ENCODE measurements at regions not wholly inside any gene's neighbourhood (a gene's known extent, or its start where the extent isn't known, plus 50 kb on each side); places are given as distances from the start of the nearest gene placed in this dataset.
"Not testable (repeated sequence)": the region's sequence is repeated elsewhere in the genome, so short reads cannot be mapped to it uniquely, and the experiment has no call there.

DNA sequence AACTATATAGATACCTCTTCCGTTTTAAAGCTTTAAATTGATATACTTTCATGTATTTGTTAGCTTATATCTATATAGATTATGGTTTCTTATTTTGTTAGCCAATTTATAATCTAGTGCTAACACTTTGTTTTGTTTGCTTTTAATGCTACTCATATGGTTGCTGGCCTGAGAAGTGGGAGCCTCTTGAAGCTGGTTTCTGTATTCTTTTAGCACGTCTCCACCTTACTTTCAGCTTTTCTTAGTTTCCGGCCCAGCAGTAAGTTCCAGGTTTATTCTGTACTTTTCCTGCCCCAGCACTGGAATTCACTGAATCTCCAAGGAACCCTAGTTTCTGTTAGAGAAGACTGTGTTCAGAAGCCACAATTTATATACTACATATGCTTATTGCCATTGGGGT, 458.9 kb downstream of the PRR16 start:
- no peak for DNase-seq

DNA sequence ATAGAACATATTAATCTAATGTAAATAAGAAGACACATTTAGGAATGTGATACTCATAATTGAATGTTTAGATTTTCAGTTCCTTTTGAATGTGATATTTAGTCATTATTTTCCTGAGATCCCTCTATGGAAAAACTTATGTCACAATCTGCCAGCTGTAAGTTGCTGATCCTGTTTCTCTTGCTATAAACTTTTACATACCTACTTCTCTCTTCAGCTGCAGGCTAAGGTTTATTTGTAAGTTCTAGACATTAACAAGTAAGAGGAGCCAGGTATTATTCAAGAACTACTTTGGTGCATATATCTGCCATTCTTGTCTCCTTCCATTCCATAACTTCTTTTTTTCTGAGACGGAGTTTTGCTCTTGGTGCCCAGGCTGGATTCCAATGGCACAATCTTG, 462.4 kb downstream of the PRR16 start:
- DNase-seq, result no peak

DNA sequence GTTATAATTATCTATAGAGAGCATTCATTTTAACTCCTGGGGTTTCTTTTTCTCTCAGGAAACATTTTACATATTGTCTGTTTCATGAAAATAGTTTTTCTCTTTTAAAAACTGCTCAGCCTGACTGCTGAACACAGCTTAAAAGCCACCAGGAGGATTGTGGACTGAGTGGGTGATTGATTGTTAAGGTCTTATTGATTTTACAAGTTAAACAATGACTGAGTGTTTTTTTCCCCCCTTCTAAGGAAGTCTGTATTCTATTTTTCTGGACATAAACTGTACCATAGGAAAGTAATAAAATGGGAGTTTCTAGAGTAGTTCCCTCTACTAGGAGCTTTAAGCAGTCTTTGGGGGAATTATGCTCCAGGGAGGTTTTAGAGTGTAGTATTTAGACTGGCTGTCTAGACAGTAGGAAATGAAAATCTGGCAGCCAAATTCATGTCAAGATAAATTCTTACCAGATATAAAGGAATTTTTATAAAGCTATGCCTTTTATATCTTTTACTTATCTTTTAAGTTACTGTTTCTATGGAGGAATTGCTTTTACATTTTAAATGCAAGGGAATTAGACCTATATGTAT, 463.9 kb downstream of the PRR16 start:
- no peak for DNase-seq

DNA sequence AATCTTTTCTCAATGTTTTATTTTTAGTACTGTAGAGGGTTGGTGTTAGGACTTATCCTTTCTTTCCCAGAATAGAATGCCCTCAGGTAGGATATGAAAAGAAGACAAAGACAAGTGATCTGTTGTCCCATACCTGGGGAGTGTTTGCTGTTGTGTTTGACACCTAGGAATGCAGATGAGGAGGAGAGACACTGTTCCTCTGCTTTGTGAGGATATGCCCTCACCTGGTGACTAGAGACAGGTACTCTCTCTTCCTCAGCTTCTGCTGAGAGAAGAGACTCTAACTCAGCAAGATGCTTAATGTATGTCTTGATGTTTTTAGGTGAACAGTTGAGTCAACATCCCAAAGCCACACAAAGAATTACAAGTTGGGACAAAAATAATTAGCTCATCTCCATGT, 468.4 kb downstream of the PRR16 start:
- DNase-seq, result no peak

DNA sequence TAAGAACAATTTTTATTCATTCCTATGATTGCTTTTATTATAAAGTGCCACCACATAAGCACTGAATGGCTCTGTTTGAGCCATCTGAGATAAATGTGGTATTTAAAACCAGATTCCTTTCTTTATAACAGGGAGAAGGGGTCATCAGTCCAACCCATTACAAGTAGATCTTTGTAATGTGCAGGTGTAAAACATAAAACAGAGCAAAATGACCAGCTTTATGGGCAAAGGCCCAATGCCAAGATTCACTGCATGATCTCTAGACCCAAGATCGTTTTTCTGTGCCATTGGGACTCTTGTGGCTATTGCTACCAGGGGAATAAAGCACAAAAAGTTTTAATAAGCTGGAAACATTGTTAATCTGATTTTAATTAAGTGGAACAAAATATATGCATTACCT, 469.9 kb downstream of the PRR16 start:
- no peak for DNase-seq

DNA sequence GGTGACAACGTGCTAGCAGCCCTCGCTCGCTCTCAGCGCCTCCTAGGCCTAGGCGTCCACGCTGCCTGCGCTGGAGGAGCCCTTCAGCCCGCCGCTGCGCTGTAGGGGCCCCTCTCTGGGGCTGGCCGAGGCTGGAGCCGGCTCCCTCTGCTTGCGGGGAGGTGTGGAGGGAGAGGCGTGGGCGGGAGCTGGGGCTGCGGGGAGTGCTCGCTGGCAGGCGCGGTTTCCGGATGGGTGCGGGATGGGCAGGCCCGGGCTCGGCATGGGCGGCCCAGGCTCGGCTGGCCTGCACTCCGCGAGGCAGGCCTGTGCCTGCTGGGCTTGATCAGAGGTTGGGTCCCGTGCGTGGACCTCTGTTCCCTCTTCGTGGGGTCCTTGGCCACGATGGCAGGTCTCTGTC, 472.6 kb downstream of the PRR16 start:
- DNase-seq, result no peak

DNA sequence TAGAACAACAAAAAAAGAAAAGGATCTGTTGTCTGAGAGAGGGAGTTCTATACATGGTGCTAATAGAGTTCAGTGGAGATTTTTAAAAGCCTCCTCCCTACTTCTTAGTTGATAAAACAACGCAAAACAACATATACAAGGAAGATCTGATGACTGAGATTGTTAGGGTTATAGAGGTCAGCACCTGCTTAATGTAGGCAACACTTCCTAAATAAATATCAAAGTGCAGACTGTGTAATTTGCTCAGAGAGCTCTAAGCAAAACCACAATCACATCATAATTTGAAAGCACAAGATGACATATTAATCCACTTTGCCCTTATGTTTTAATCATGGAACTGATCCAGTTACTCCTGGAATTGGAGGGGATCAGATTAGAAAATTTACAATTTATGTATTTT, 474.5 kb downstream of the PRR16 start:
- no peak for DNase-seq

DNA sequence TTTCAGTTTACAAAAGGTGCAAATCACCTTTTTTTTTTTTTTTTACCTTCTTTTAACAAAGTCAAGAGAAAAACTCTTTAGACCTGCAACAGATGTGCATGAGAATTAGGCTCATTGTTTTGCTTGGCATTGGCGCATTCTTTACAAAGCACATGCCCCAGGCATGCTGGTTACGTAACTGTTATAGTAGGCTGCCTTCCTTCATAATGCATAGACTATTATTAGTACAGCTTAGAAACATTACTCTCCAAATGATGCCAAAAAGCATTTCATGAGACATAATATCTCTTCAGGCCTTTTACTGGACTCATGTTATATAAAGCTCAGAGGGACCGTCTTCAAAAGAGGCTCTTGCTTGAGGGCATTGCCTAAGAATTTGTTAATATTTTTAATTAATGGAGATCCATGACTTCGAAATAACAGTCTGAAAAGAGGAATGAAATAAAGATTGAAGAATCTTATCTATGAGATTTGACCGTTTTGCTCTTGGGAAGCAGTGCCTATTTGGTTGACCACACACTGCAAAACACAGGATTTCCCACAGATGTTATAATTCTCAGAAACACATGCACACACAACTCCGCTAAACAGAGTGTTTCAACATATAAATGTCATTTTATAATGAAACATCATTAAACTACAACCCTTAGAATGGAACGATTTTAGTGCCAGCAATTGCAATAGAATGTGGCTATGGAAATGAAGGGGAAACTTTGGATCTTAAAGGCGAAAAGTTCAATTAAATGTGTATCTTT, 478.7 kb downstream of the PRR16 start:
- no peak for DNase-seq

DNA sequence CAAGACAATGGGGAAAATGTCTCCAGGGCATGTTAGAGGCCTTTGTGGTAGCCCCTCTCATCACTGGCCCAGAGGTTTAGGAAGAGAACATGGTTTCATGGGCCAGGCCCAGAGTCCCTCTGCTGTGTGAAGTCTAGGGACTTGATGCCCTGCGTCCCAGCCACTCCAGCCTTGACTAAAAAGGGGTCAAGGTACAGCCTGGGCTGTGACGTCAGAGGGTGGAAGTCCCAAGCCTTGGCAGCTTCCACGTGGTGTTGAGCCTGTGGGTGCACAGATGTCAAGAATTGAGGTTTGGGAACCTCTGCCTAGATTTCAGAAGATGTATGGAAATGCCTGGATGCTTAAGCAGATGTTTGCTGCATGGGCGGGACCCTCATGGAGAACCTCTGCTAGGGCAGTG, 485.5 kb downstream of the PRR16 start:
- DNase-seq, result not testable (repeated sequence)

DNA sequence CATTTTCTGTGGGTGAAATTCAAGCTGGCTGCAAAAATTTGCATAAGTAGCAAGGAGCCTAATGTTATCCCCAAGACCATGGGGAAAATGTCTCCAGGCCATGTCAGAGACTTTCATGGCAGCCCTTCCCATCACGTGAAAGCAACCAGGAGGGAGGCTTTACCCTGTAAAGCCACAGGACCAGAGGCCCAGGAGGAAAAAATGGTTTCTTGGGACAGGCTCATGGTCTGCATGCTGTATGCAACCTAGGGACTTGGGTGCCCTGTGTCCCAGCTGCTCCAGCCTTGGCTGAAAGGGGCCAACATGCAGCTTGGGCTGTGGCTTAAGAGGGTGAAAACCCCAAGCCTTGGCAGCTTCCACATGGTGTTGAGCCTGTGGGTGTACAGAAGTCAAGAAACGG, 489.3 kb downstream of the PRR16 start:
- not testable (repeated sequence) for DNase-seq

DNA sequence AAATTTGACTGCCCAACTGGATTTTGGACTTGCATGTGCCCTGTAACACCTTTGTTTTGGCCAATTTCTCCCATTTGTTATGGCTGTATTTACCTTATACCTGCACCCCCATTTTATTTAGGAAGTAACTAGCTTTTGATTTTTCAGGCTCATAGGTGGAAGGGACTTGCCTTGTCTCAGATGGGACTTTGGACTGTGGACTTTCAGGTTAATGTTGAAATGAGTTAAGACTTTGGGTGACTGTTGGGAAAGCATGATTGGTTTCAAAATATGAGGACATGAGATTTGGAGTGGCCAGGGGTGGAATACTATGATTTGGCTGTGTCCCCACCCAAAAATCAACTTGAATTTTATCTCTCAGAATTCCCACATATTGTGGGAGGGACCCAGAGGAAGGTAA, 490.2 kb downstream of the PRR16 start:
- DNase-seq, result no peak

DNA sequence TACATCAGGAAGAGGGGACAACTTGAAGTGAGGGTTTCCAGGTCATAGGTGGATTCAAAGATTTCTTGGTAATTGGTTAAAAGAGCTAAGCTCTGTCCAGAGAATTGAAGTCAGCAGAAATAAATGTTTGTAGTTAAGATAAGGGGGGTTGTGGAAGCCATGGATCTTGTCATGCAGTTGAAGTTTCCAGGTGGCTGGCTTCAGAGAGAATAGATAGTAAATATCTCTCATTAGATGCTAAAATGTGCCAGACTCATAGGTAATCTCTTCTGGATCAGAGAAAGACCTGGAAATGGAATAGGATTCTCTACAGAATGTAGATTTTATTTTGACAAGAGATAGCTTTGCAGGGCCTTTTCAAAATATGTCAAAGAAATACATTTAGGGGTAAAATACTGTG, 491.7 kb downstream of the PRR16 start:
- no peak for DNase-seq

DNA sequence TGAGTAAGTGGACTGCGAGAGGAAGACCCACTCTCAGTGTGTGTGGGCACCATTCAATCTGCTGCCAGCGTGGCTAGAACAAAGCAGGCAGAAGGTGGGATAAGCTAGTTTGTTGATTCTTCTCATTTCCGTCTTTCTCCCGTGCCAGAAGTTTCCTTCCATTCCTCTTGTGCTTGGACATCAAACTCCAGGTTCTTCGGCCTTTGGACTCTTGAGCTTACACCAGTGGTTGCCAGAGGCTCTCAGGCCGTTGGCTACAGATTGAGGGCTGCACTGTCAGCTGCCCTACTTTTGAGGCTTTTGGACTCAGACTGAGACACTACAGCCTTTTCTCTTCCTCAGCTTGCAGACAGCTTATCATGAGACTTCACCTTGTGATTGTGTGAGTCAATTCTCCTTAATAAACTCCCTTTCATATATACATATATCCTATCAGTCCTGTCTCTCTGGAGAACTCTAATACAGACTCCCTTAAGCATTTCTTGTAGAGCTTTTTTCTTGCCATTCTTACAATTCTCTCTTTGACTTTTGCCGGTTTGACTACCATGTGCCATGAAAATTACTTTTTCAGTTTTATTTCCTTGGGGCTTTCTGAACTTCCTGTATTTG, 494.9 kb downstream of the PRR16 start:
- no peak for DNase-seq

DNA sequence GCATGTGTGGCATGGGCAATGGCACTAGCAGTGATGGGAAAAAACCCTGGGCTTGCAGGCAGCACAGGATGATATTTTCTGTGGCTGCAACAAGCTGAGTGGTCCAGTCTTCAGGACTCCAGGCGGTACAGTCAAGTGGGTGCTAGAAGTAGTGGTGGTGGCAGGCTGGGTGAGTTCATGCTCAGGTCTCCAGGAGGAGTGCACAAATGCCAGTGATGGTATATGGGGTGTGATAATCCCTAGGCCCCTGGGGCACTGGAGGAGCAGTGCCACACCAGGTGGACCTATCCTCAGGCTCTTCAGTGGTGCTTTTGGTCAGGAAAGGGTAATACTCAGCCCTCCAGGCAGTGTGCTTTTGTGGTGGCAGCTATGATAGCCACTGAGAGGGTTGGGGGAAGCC, 496.4 kb downstream of the PRR16 start:
- no peak for DNase-seq

DNA sequence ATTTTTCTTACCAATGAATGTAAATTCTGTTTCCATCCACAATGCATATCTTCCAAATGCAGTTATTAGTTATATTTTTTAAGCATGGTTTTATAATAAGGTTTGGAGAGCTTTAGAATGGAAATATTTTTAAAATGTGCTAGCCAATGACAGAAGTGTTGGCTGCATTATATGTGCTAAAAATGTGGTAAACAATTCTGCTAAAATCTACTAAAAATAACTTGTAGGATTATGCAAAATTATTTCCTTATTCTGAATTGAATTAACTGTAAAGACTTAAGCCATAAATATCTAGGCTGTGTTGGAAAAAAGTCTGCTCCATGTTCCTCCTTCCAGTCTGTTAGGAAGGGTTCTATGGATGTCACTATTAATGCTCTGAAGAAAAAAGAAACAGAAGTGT, 503.3 kb downstream of the PRR16 start:
- no peak for DNase-seq

DNA sequence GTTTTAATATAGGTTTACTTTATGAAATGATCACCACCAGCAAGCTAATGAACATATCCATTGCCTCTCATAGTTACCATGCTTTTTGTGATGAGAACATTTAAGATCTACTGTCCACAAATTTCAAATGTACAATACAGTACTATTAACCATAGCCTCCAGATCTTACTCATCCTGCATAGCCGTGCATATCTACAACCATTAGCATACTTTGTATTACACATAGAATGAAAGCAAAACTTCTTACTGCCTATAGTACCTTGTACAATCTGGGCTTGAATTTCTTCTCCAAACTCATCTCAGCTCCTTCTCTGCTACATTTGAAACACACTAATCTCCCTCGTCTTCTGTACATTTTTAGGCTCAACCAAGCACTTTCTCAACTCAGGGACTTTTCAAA, 510.6 kb downstream of the PRR16 start:
- DNase-seq, result no peak

DNA sequence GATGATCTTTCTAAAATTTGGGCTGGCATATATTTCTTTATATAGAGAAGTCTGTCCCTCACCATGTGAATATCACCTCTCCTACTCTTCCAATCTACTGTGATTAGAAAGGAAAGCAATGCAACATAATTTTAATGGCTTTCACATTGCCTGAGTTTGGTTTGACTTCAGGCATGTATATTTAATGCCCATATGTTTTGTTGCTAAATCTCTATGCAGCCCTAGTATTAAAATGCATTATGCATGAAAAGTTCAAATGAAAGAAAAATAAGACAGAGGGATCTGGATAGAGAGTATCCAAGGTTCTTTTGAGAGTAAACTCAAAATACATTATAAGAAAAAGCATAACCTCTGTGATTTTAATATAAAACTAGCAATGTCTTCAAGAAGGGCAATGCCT, 518.3 kb downstream of the PRR16 start:
- no peak for DNase-seq

DNA sequence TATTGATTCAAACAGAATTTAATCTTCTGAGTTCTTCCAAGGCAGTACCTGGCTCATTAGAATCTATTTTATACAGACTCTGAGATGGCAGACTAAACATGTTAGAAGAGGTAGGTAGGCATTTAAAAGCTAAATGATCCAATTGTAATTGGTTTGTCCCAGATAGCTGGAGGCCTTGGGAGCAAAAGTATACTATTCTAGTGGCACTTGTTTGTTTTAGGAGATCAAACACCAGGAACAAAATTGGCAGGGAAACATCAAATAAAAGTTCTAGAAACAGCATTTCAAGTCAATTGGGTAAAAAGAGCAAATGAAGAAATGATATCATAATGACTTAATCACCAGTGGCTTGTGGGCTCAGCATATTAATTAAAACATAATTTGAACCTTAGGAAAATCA, 521.4 kb downstream of the PRR16 start:
- DNase-seq, result no peak

DNA sequence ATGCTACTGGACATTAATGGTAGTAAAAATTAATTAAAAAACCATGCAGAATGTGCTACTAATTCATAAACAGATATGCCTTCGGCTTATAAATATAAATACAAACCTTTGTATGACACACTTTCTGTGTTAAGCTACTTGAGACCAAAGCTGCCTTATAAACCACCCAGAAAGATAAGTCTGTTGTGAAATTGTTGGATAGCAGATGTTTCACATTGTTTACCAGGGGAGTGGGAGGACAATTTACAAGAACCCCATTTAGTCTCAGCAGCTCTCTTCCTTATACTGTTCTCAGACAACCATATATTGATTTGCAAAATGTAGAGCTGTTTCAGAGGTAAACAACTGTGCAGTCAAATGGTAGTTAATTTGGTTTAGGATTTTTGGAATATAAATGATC, 524.4 kb downstream of the PRR16 start:
- DNase-seq, result no peak

DNA sequence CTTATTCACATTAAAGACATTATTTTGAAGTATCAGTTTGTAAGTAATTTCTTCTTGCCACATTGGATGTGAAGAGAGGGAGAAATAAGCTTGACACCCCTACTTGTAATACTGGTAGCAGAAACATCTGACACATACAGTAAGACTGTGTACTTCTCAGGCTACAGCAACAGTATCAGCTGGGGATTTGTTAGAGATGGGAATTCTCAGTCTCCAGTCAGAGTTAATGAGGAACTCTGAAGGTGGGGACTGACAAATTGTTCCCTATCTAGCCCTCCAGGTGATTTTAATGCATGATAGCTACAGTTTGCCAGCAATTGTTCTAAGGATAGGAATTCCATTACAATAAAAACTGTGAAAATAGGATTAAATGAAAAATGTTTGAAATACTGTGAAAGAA, 524.8 kb downstream of the PRR16 start:
- DNase-seq, result no peak

DNA sequence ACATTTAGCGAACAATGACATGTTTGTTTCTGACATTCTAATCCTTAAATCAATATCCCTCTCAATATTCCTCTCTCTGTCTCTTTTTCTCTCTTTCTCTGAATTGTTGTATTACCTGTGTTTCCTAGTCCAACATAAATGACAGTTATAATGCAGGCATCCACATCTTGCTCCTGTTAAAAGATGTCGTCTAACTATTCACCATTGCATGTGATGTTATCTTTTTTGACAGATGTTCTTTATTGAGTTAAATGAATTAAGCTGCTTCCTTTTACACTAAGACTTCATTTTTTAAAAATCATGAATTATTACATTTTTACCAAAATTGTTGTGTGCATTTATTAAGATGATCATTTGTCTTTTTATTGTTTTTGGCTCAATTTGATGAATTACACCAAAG, 527.5 kb downstream of the PRR16 start:
- DNase-seq, result no peak

DNA sequence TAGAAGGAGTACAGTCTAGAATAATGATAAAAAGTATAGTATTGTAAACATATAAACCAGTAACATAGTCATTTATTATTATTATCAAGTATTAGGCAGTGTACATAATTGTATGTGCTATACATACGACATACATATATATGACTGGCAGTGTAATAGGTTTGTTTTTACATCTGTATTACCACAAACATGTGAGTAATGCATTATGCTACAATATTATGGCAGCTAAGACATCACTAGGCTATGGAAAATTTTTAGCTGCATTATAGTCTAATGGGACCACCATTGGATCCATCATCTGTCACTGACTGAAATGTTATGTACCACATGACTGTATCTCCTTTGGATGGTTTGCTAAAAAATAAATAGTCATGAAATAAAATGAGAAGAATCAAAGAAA, 530.0 kb downstream of the PRR16 start:
- DNase-seq, result no peak

DNA sequence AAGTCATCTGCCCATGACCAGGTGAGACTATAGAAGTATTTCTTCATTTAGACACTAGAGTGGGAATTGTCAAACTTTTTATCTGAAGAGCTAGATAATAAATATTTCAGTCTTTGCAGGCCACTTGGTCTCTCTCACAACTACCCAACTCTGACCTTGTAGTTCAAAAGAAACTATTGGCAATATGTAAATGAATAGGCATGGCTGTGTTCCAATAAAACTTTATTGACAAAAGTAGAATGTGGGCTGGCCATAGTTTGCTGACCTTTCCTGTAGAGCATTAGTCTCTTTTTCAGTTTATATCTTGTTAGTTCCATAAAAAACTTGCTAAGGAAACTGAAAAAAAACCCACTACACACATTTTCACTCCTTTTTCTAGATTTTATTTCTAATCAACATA, 535.5 kb downstream of the PRR16 start:
- no peak for DNase-seq

DNA sequence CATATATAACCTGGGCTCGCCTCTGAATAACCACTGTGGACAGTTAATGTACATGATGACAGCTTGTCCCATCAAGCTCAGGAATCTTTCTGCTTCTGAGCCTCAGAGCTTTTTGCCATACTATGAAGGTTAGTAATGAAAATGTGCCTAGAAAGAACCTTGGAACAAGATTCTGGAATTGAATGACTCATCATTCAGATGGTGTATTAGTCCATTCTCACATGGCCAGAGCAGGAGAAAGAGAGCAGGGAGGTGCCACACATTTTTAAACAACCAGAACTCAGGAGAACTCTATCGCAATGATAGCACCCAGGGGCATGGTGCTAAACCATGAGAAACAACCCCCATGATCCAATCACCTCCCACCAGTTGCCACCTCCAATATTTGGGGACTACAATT, 542.1 kb downstream of the PRR16 start:
- DNase-seq, result no peak

DNA sequence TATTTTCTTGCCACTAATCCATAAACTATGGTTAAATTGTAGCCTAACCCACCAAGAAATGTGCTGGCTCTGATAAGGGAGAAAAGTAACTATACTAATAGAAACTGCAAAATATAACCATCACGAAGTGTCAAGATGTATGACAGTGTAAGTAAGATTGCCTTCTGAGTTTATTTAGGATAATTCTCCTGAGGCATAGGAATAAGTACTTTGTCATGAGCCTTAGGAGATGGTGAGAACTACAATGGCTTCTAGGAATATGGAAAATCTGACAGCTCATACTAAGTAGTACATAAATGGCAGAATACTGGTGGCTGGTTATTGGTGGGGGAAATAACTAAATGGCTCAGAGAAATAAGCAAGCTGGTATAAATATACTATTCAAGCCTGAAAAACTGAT, 543.9 kb downstream of the PRR16 start:
- no peak for DNase-seq

Measured in GF-D8 (cell line).